GM23338 (cell line): ENCODE measurements at regions not wholly inside any gene's neighbourhood (a gene's known extent, or its start where the extent isn't known, plus 50 kb on each side); places are given as distances from the start of the nearest gene placed in this dataset.

Experiments
- ATAC-seq: fragments of 200-7000 bp; cut with Tn5 transposase; 3 replicates; pipeline ENCODE4 v1.9.1; 2020
- DNase-seq: peaks from one replicate; pipeline ENCODE4 v3.0.0-alpha.2; 2015; ENCODE audit warnings: low spot score
- H2AFZ ChIP-seq: fragments of 200-600 bp; sonication (generic); 2 replicates; pipeline ENCODE4 v1.8.0; 2016; ENCODE audit warnings: antibody characterized with exemption, mild to moderate bottlenecking, moderate library complexity
- H3F3A ChIP-seq: fragments of 200-600 bp; sonication (generic); replicated peaks from 2 replicates; pipeline ENCODE4 v1.8.0; 2017; ENCODE audit warnings: antibody characterized with exemption, mixed run types, low read depth
- H3K27ac ChIP-seq: fragments of 200-600 bp; sonication (generic); 2 replicates; pipeline ENCODE4 v1.6.1; 2016; ENCODE audit warnings: low read depth
- H3K27me3 ChIP-seq: fragments of 200-600 bp; sonication (generic); 2 replicates; pipeline ENCODE4 v1.8.0; 2016; ENCODE audit warnings: mild to moderate bottlenecking, mixed run types, moderate library complexity; ENCODE audit not compliant: insufficient read depth
- H3K36me3 ChIP-seq: fragments of 200-600 bp; sonication (generic); 2 replicates; pipeline ENCODE4 v1.8.0; 2016; ENCODE audit warnings: mild to moderate bottlenecking; ENCODE audit not compliant: insufficient read depth
- H3K4me1 ChIP-seq: fragments of 200-600 bp; sonication (generic); 2 replicates; pipeline ENCODE4 v1.8.0; 2016; ENCODE audit warnings: mild to moderate bottlenecking, moderate library complexity; ENCODE audit not compliant: insufficient read depth
- H3K4me2 ChIP-seq: fragments of 200-600 bp; sonication (generic); 2 replicates; pipeline ENCODE4 v1.7.1; 2017; ENCODE audit warnings: mixed run types
- H3K4me3 ChIP-seq: fragments of 200-600 bp; sonication (generic); 2 replicates; pipeline ENCODE4 v1.6.1; 2016; ENCODE audit warnings: mixed run types
- H3K79me2 ChIP-seq: fragments of 200-600 bp; sonication (generic); replicated peaks from 2 replicates; pipeline ENCODE4 v1.8.0; 2017; ENCODE audit warnings: mild to moderate bottlenecking; ENCODE audit not compliant: insufficient read depth
- H3K9me2 ChIP-seq: fragments of 200-600 bp; sonication (generic); 2 replicates; pipeline ENCODE4 v1.8.0; 2017; ENCODE audit not compliant: insufficient read depth
- H4K20me1 ChIP-seq: fragments of 200-600 bp; sonication (generic); replicated peaks from 2 replicates; pipeline ENCODE4 v1.8.0; 2017; ENCODE audit warnings: mild to moderate bottlenecking; ENCODE audit not compliant: insufficient read depth
- H3K27ac Mint-ChIP-seq: 2 replicates; pipeline ENCODE4 v1.8.0; 2020; ENCODE audit warnings: inconsistent platforms, mild to moderate bottlenecking, moderate library complexity, mixed read lengths
- H3K27me3 Mint-ChIP-seq: 3 replicates; pipeline ENCODE4 v1.8.0; 2022; ENCODE audit warnings: low read depth, mild to moderate bottlenecking, moderate library complexity, mixed read lengths, inconsistent platforms; ENCODE audit not compliant: insufficient read depth, poor library complexity
- H3K36me3 Mint-ChIP-seq: 3 replicates; pipeline ENCODE4 v1.8.0; 2021; ENCODE audit warnings: low read depth, mild to moderate bottlenecking, inconsistent platforms, moderate library complexity, mixed read lengths
- H3K4me1 Mint-ChIP-seq: 3 replicates; pipeline ENCODE4 v1.8.0; 2020; ENCODE audit warnings: mild to moderate bottlenecking, inconsistent platforms, mixed read lengths
- H3K4me3 Mint-ChIP-seq: 3 replicates; pipeline ENCODE4 v1.8.0; 2021; ENCODE audit warnings: moderate library complexity, mild to moderate bottlenecking, inconsistent platforms, mixed read lengths
- H3K9me3 Mint-ChIP-seq: 3 replicates; pipeline ENCODE4 v1.8.0; 2020; ENCODE audit warnings: moderate library complexity, mild to moderate bottlenecking, inconsistent platforms, mixed read lengths
- ETS1 ChIP-seq: IDR thresholded peaks from 2 replicates; pipeline ENCODE4 v1.6.1; 2016; ENCODE audit warnings: antibody characterized with exemption
- EZH2 ChIP-seq: fragments of 200-600 bp; sonication (generic); IDR thresholded peaks from one replicate; pipeline ENCODE4 v1.8.0; 2017; ENCODE audit warnings: antibody characterized with exemption, mild to moderate bottlenecking, low read depth; ENCODE audit not compliant: unreplicated experiment
- JUNB ChIP-seq: IDR thresholded peaks from one replicate; pipeline ENCODE4 v1.6.1; 2016; ENCODE audit warnings: antibody characterized with exemption; ENCODE audit not compliant: unreplicated experiment
- POLR2AphosphoS5 ChIP-seq: IDR thresholded peaks from 2 replicates; pipeline ENCODE4 v1.6.1; 2016; ENCODE audit warnings: antibody characterized with exemption, low read depth
- REST ChIP-seq: IDR thresholded peaks from one replicate; pipeline ENCODE4 v1.6.1; 2018; ENCODE audit warnings: antibody characterized with exemption; ENCODE audit not compliant: unreplicated experiment
- ZNF331 ChIP-seq: fragments of 250-450 bp; sonication (Bioruptor Pico); IDR thresholded peaks from 2 replicates; pipeline ENCODE4 v1.5.0; 2020; ENCODE audit warnings: low read depth, mild to moderate bottlenecking, moderate library complexity
- ZNF462 ChIP-seq: fragments of 250-450 bp; sonication (Bioruptor Pico); IDR thresholded peaks from 2 replicates; pipeline ENCODE4 v1.5.0; 2020; ENCODE audit warnings: mild to moderate bottlenecking, moderate library complexity
- TF ChIP-seq, protein P1 (sequence below), 2 experiments: fragments of 200-600 bp in 1 of 2; sonication (generic) in 1 of 2; conservative IDR thresholded peaks; 2 replicates each; pipeline versions ENCODE4 v1.5.1 to v1.6.1; 2016 to 2017; ENCODE audit warnings: antibody characterized with exemption in 2 of 2, low read depth in 2 of 2, mild to moderate bottlenecking in 2 of 2, moderate library complexity in 1 of 2

- Histone ChIP-seq H3K4me2 (no peak overlapping the region), H3K36me3 (no peaks in the 10 kb centered on the region), H3K27ac (no peak overlapping the region), H2AFZ (no peak overlapping the region), H3K9me2 (peaks cover 6% of the 10 kb centered on the region; the same call in 1 of the 2 replicates), H3K4me1 (no peaks in the 10 kb centered on the region), H3K27me3 (no peaks in the 10 kb centered on the region), H3K79me2 (no peaks in the 10 kb centered on the region), H4K20me1 (no peaks in the 10 kb centered on the region), H3F3A (no peaks in the 10 kb centered on the region), H3K4me3 (no peak overlapping the region)
- Mint-ChIP-seq H3K9me3 (peaks cover 5% of the 10 kb centered on the region), H3K27me3 (peaks cover 3% of the 10 kb centered on the region), H3K4me1 (no peaks in the 10 kb centered on the region), H3K36me3 (no peaks in the 10 kb centered on the region), H3K4me3 (no peak overlapping the region), H3K27ac (no peak overlapping the region)
- TF ChIP-seq JUNB (no peak), EZH2 (no peak), REST (no peak), POLR2AphosphoS5 (no peak), ZNF331 (CRISPR knock-in tag) (no peak)
- TF ChIP-seq, protein P1, sequence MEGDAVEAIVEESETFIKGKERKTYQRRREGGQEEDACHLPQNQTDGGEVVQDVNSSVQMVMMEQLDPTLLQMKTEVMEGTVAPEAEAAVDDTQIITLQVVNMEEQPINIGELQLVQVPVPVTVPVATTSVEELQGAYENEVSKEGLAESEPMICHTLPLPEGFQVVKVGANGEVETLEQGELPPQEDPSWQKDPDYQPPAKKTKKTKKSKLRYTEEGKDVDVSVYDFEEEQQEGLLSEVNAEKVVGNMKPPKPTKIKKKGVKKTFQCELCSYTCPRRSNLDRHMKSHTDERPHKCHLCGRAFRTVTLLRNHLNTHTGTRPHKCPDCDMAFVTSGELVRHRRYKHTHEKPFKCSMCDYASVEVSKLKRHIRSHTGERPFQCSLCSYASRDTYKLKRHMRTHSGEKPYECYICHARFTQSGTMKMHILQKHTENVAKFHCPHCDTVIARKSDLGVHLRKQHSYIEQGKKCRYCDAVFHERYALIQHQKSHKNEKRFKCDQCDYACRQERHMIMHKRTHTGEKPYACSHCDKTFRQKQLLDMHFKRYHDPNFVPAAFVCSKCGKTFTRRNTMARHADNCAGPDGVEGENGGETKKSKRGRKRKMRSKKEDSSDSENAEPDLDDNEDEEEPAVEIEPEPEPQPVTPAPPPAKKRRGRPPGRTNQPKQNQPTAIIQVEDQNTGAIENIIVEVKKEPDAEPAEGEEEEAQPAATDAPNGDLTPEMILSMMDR (conservative IDR thresholded peaks at IDR 0.05; ENCODE audit: low read depth in 2 of 2): no peak
- DNase-seq (no peak), ATAC-seq (no peak)
Observed at GRCh38 chr6:6466967-6467761, 121.4 kb upstream of the LY86 start.

DNA sequence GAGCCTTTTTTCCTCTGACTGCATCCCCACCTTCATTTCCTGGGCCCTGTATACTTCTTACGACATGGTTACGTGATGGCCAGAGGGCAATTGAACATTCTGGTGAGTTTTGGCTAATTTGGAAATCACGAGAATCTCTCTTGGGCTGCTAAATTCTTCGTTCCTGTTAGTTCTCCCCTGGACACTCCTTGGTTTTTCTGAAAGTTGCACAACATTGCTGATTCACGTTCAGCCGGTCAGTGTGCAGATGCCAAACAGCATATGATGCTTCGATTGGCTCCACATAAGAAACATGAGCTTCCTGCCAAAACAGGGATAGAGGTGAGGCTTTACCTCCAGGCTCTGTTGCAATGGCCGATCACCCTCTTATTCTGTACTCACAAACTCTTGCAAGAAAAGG is 119.4 kb upstream of the LY86 start:
- no peaks in the 10 kb centered on the region for H3K36me3 Mint-ChIP-seq
- no peaks in the 10 kb centered on the region for H3K27me3 ChIP-seq
- H3K4me3 ChIP-seq: no peak overlapping the region
- H3K27ac Mint-ChIP-seq: no peak overlapping the region
- DNase-seq: no peak
- peaks cover 5% of the 10 kb centered on the region for H3K9me3 Mint-ChIP-seq
- H3K4me1 ChIP-seq: no peaks in the 10 kb centered on the region
- H3K9me2 ChIP-seq: peaks cover 4% of the 10 kb centered on the region; the same call in 1 of the 2 replicates
- H3F3A ChIP-seq: no peaks in the 10 kb centered on the region
- 0 out of 2 replicates have a peak overlapping the region, but pooled peaks have one; percentile 7 for H2AFZ ChIP-seq
- no peak for ATAC-seq
- no peaks in the 10 kb centered on the region for H3K4me1 Mint-ChIP-seq
- no peak overlapping the region for H3K27ac ChIP-seq
- H3K27me3 Mint-ChIP-seq: peaks cover 1% of the 10 kb centered on the region
- H3K4me2 ChIP-seq: no peak overlapping the region
- H3K36me3 ChIP-seq: no peaks in the 10 kb centered on the region
- H4K20me1 ChIP-seq: no peaks in the 10 kb centered on the region
- H3K4me3 Mint-ChIP-seq: no peak overlapping the region
- H3K79me2 ChIP-seq: no peaks in the 10 kb centered on the region
- TF ChIP-seq ZNF462 (no peak), EZH2 (no peak), ETS1 (no peak)
